ENCODE measurements at regions not wholly inside any gene's neighbourhood (a gene's known extent, or its start where the extent isn't known, plus 50 kb on each side); places are given as distances from the start of the nearest gene placed in this dataset.

GRCh38 chr18:78703291-78703690, 276.3 kb upstream of the SALL3 start (continued):
- TF ChIP-seq, protein P1, sequence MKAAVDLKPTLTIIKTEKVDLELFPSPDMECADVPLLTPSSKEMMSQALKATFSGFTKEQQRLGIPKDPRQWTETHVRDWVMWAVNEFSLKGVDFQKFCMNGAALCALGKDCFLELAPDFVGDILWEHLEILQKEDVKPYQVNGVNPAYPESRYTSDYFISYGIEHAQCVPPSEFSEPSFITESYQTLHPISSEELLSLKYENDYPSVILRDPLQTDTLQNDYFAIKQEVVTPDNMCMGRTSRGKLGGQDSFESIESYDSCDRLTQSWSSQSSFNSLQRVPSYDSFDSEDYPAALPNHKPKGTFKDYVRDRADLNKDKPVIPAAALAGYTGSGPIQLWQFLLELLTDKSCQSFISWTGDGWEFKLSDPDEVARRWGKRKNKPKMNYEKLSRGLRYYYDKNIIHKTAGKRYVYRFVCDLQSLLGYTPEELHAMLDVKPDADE (CRISPR knock-in tag; IDR thresholded peaks at IDR 0.05) = no peak

GRCh38 chr18:78704971-78705461, 274.6 kb upstream of the SALL3 start:
- Histone ChIP-seq H2AFZ (ENCODE audit: low read length) (no peak overlapping the region), H3K4me2 (ENCODE audit: low read depth, low read length) (no peak overlapping the region), H3K79me2 (ENCODE audit: insufficient read depth, low read length) (no peaks in the 10 kb centered on the region), H4K20me1 (ENCODE audit: insufficient read depth, low read length) (no peaks in the 10 kb centered on the region), H3K4me3 (replicated peaks in 1 of 3; ENCODE audit: insufficient read depth in 1 of 3, low read depth in 2 of 3, low read length in 3 of 3) (no peak overlapping the region), H3K27me3 (ENCODE audit: control insufficient read depth in 1 of 2, insufficient read depth in 2 of 2, low read length in 2 of 2) (peaks cover 1 to 5% of the 10 kb centered on the region in 2 experiments; a peak in 2 of 5 replicates), H3K9me3 (ENCODE audit: low read length) (peaks cover 10% of the 10 kb centered on the region), H3K27ac (ENCODE audit: extremely low read length, insufficient read depth, low read length) (no peak overlapping the region), H3K9ac (ENCODE audit: insufficient read depth, low read depth, low read length) (no peak overlapping the region), H3K36me3 (replicated peaks in 1 of 2; ENCODE audit: control insufficient read depth in 1 of 2, insufficient read depth in 2 of 2, low read length in 2 of 2) (no peaks in the 10 kb centered on the region), H3K4me1 (ENCODE audit: insufficient read depth, low read length) (no peaks in the 10 kb centered on the region)
- WGBS (ENCODE audit: low lambda C conversion rate) = 39% methylated on average over 10 of the region's 16 CpGs
- ChIA-PET CTCF (ENCODE audit: low intra/inter-chr PET ratio, low total read pairs) (no interaction called here), POLR2A (no interaction called here)
- in situ Hi-C loops (cut with HindIII; ENCODE audit: extremely low pct_ligation_motif_present, low pct_unique_long_range_greater_than_20kb) (no loop called here), intact Hi-C loops (cut with micrococcal nuclease; ENCODE audit: unreplicated experiment) (no loop called here)
- DNase-seq (ENCODE audit: low spot score) = no peak
- no peak for ATAC-seq
- no TSS peak for BruUV-seq (replicated peaks)
- no peak for FAIRE-seq
- TF ChIP-seq ATF2 (CRISPR knock-in tag; IDR thresholded peaks at IDR 0.05) (no peak), MXI1 (IDR thresholded peaks at IDR 0.05; ENCODE audit: borderline replicate concordance, low read depth, low read length) (no peak), ZNF639 (CRISPR knock-in tag; conservative IDR thresholded peaks at IDR 0.05) (no peak), ZNF281 (CRISPR knock-in tag; IDR thresholded peaks at IDR 0.05; ENCODE audit: borderline replicate concordance) (no peak), LCORL (IDR thresholded peaks at IDR 0.05) (no peak), LCORL (CRISPR knock-in tag; IDR thresholded peaks at IDR 0.05) (no peak), ZNF343 (CRISPR knock-in tag; IDR thresholded peaks at IDR 0.05) (no peak), GPN1 (CRISPR knock-in tag; IDR thresholded peaks at IDR 0.05; ENCODE audit: borderline replicate concordance) (no peak)
- TF ChIP-seq, protein P2, sequence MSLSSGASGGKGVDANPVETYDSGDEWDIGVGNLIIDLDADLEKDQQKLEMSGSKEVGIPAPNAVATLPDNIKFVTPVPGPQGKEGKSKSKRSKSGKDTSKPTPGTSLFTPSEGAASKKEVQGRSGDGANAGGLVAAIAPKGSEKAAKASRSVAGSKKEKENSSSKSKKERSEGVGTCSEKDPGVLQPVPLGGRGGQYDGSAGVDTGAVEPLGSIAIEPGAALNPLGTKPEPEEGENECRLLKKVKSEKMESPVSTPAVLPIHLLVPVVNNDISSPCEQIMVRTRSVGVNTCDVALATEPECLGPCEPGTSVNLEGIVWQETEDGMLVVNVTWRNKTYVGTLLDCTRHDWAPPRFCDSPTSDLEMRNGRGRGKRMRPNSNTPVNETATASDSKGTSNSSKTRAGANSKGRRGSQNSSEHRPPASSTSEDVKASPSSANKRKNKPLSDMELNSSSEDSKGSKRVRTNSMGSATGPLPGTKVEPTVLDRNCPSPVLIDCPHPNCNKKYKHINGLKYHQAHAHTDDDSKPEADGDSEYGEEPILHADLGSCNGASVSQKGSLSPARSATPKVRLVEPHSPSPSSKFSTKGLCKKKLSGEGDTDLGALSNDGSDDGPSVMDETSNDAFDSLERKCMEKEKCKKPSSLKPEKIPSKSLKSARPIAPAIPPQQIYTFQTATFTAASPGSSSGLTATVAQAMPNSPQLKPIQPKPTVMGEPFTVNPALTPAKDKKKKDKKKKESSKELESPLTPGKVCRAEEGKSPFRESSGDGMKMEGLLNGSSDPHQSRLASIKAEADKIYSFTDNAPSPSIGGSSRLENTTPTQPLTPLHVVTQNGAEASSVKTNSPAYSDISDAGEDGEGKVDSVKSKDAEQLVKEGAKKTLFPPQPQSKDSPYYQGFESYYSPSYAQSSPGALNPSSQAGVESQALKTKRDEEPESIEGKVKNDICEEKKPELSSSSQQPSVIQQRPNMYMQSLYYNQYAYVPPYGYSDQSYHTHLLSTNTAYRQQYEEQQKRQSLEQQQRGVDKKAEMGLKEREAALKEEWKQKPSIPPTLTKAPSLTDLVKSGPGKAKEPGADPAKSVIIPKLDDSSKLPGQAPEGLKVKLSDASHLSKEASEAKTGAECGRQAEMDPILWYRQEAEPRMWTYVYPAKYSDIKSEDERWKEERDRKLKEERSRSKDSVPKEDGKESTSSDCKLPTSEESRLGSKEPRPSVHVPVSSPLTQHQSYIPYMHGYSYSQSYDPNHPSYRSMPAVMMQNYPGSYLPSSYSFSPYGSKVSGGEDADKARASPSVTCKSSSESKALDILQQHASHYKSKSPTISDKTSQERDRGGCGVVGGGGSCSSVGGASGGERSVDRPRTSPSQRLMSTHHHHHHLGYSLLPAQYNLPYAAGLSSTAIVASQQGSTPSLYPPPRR (CRISPR knock-in tag; IDR thresholded peaks at IDR 0.05; ENCODE audit: borderline replicate concordance) = no peak

Measured in HepG2 (cell line).